ENCODE measurements at regions not wholly inside any gene's neighbourhood (a gene's known extent, or its start where the extent isn't known, plus 50 kb on each side); places are given as distances from the start of the nearest gene placed in this dataset.
"Not testable (repeated sequence)": the region's sequence is repeated elsewhere in the genome, so short reads cannot be mapped to it uniquely, and the experiment has no call there.

DNA sequence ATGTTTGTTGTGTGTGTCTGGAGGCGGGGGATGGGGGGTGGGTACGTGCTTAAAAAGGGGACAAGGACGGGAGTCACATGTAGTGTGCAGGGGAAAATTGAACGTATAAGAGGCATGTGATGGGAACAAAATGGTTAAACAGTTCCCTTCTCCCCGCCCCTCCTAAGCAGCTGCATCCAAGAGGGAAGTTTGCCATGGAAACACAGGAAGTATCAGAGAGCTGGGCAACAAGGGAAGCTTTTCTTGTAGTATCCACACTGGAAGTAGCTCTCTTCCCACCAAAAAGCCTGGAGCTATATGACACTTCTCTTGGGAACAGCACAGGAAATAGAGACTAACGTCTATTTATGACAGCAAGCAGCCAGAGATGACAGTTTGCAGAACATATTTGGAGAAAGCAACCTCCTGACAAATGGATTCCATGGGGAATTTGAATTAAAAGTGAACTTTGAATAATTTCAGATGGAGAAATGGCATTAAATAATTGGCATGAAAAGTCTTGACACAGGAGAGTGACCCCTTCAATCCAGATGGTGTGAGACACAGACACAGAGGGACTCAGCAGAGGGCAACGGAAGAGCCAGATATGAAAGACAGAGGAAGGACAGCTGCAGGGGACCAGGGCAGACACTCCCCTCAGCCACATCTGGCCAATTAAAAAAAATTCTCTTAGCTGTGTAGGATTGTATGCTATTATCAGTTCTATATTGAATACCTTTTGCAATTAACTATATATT, 294.2 kb upstream of the TBL1XR1 start:
- DNase-seq (ENCODE audit: low spot score): no peak
- TF ChIP-seq, protein P1, sequence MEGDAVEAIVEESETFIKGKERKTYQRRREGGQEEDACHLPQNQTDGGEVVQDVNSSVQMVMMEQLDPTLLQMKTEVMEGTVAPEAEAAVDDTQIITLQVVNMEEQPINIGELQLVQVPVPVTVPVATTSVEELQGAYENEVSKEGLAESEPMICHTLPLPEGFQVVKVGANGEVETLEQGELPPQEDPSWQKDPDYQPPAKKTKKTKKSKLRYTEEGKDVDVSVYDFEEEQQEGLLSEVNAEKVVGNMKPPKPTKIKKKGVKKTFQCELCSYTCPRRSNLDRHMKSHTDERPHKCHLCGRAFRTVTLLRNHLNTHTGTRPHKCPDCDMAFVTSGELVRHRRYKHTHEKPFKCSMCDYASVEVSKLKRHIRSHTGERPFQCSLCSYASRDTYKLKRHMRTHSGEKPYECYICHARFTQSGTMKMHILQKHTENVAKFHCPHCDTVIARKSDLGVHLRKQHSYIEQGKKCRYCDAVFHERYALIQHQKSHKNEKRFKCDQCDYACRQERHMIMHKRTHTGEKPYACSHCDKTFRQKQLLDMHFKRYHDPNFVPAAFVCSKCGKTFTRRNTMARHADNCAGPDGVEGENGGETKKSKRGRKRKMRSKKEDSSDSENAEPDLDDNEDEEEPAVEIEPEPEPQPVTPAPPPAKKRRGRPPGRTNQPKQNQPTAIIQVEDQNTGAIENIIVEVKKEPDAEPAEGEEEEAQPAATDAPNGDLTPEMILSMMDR (IDR thresholded peaks at IDR 0.05; ENCODE audit: extremely low read depth, missing control alignments): no peak

DNA sequence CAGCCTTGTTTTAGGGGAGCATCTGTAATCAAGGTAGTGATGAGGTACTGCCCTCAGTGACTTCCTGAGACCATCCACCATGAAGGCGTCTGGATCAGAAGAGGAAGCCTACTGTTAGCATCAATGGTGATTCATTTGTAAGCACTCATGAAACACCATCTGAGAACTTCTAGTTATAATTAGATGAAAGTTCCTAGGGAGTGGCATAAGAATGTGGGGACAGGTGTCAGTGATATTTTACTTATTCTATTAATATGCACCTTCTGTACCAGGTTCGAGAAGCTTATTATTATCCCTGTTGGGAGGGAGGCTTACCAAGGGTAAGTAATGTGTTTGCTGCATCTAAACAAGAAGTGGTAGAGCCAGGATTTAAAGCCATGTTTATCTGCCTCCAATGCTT, 295.8 kb upstream of the TBL1XR1 start:
- DNase-seq (ENCODE audit: low spot score): no peak
- TF ChIP-seq, protein P1 (IDR thresholded peaks at IDR 0.05; ENCODE audit: extremely low read depth, missing control alignments): no peak

DNA sequence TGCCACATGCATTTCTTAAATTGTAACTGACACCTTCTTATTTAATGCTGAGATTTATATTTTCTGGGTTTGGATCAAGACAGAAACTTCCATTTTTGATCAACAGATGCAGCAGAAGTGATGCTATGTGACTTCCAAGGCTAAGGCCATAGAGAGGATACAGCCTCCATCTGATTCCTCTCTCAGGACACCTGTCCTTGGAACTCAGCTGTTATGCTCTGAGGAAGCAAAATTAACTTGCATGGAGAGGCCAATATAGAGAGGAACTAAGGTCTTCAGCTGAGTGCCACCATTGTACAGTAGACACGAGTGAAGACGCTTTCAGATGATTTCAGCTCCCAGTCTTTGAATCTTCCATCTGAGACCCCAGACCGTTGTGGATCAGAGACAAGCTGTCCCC, 296.9 kb upstream of the TBL1XR1 start:
- DNase-seq (ENCODE audit: low spot score): no peak
- TF ChIP-seq, protein P1 (IDR thresholded peaks at IDR 0.05; ENCODE audit: extremely low read depth, missing control alignments): no peak

DNA sequence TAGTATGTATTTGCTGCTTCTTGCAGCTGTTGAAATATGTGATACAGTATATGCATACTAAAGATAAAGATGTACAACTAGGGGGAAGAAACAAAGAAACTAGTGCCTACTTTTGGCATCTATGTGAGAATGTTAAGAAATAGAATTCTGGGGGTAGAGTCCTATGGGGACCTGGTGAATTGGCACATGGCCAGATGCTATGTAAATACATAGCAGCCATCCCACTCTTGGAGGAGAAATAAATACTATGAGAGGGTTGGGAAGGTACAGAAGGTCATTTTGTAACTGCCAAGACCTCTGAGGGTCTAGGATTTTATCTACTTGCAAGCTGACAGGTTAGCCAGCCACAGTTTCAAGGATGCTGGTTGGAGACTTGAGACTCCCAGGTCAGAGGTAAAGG, 298.3 kb upstream of the TBL1XR1 start:
- no peak for DNase-seq (ENCODE audit: low spot score)
- TF ChIP-seq, protein P1 (IDR thresholded peaks at IDR 0.05; ENCODE audit: extremely low read depth, missing control alignments): no peak

DNA sequence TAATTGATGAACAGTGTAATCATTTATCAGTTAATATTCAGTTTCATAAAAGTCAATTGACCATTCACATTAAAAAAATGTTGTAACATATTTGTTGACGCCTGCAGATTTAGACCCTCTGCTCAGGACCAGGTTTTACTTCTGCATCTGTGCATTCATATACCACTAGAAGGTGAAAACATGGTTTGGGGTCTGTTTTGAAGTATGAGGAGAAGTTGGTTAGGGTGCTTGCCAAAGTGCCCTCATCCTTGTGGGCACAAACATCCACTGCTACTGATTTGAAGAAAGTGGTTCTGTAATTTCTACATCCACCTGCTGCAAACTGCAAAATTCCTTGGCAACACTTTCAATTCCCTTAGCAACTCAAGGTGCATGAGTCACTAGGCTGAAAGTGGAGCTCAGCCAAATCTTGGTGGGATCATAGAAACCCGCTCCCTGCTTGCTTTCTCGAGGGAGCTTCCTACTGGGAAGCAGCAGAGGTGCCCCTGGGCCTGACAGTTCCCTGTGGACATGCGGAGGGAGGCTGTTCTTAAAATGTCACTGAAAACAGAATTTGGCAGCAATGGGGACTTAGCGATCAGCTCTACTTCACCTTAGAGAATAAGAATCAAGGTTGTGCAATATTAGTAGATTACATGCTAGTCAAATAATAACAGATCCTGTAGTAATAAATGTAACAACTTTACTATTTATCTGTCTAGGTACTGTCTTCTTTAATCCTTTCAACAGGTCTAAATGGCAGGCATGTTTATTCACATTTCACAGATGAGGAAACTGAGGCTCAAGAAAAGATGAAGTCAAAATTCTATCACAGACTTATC, 301.0 kb upstream of the TBL1XR1 start:
- DNase-seq (ENCODE audit: low spot score): no peak
- TF ChIP-seq, protein P1 (IDR thresholded peaks at IDR 0.05; ENCODE audit: extremely low read depth, missing control alignments): no peak

DNA sequence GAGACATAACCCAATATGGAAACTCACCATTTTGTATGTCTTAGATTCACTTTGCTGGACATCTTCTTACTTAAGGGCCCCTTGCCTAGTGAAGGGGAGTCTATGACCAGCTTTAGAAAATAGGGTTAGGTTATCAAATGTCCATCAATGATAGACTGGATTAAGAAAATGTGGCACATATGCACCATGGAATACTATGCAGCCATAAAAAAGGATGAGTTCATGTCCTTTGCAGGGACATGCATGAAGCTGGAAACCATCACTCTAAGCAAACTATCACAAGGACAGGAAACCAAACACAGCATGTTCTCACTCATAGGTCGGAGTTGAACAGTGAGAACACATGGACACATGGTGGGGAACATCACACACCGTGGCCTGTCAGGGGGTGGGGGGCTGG, 301.8 kb upstream of the TBL1XR1 start:
- not testable (repeated sequence) for DNase-seq (ENCODE audit: low spot score)

DNA sequence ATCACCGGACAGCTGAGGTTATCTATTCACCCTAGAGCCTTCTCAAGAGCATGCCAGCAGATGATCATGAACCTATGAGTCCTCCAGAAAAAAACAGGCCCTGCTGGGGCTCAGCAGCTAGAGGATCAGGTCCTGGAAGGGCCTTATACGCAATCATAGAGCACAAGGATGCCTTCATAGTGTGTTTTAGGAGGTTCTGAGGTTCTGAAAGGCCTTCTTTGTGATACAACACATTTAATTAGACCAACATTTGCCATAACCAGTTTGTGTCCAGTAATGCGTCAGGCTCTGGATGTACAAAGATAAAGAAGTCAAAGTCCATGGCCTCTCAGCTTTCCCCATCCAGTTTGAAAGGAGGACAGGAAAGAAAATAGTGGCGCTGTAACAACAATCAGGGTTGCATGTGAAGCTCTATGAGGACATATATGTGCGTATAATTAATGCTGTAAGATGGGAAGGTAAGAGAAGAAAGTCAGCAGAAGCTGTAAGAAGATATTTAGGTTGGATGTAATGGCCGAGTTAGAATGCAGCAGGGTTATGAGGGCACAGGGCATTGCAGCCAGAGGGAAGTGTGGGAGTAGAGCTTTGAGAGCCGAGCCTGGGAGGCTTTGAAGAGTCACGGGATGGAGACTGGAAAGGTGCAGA, 302.6 kb upstream of the TBL1XR1 start:
- TF ChIP-seq, protein P1 (IDR thresholded peaks at IDR 0.05; ENCODE audit: extremely low read depth, missing control alignments): no peak
- DNase-seq (ENCODE audit: low spot score): no peak
